ENCODE measurements at regions not wholly inside any gene's neighbourhood (a gene's known extent, or its start where the extent isn't known, plus 50 kb on each side); places are given as distances from the start of the nearest gene placed in this dataset.

DNA sequence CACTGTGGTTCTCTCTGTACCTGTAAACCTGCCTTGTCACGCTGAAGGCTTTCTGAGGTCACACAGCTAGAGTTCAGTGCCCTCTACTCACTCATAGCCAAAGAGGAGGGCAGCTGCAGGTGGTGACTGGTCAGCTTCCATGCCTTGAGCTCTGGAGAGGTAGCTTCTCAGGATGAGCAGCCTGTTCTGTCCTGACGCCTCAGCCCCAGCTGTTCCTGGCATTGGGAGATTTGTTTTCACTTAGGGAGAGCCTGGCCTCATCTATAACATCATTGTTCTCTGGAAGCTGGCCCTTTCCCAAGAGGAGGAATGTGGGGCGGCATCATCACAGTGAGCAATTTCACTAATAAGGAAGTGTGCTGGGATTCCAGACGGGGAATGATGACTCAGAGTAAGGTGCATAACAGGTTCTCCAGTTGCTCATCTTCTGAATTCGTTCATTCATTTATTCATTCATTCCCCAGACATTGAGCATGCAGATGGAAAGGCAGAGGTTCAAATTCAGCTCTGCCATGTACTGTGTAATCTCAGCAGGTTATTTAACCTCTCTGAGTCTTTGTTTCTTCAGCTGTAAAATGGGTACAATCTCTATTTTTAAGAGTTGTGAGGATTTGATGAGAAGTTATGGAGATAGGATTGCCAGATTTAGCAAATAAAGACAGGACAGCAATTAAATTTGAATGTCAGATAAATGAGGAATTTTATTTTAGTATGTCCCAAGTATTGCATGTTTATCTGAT lies 255.8 kb upstream of the CRY1 start:
- no peak for DNase-seq (ENCODE audit: low spot score)

DNA sequence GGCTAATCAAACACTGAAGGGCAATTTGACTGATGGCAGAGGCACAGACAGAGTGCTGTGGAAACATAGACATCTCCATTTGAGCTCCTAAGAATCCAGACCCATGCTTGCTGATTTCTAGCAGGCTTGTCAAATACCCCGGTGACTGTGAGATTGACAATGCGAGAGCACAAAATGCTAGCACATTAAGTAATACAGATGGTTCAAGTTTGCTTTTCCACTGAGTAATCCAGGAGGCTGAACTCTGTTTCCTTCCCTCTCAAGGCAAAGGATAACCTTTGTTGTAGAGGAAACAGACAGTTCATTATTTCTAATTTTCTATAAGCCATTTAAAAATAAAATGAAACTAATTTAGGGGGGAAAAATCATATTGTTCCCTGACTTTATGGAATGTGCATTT lies 256.5 kb upstream of the CRY1 start:
- DNase-seq (ENCODE audit: low spot score) = no peak

DNA sequence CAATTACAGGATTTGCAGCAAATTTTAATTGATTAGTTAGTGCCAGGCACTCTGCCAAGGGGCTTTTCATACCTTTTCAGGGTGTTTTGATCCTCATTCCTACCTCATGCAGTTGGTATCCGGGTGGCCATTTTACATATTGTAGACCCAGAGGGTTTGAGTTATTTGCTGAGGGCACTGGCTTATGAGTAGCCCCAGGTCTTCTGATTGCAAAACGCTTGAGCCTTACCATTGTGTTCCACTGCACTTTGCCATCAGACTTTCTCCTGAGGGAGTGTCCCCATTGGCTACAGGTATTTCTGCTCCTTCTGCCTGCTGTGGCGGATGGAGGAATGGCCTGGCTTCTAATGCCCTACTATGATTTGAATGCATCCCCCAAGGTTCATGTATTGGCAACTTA lies 257.8 kb upstream of the CRY1 start:
- DNase-seq (ENCODE audit: low spot score) = no peak

DNA sequence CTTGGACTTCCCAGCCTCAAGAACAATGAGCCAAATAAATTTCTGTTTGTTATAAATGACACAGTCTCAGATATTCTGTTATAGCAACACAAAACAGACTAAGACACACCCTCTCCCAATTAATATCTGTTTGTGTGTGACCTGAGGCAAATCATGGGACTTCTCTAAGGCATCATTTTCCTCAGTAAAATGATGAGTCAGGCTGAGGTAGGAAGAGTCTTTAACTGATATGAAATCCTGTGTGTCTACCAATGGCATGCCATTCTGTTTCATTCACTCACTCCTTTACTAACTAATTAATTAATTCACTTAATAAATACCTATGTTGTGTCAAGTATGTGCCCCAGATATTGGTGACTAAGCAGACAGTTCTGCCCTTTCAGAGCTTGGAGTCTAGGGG lies 258.4 kb upstream of the CRY1 start:
- DNase-seq (ENCODE audit: low spot score) = no peak

DNA sequence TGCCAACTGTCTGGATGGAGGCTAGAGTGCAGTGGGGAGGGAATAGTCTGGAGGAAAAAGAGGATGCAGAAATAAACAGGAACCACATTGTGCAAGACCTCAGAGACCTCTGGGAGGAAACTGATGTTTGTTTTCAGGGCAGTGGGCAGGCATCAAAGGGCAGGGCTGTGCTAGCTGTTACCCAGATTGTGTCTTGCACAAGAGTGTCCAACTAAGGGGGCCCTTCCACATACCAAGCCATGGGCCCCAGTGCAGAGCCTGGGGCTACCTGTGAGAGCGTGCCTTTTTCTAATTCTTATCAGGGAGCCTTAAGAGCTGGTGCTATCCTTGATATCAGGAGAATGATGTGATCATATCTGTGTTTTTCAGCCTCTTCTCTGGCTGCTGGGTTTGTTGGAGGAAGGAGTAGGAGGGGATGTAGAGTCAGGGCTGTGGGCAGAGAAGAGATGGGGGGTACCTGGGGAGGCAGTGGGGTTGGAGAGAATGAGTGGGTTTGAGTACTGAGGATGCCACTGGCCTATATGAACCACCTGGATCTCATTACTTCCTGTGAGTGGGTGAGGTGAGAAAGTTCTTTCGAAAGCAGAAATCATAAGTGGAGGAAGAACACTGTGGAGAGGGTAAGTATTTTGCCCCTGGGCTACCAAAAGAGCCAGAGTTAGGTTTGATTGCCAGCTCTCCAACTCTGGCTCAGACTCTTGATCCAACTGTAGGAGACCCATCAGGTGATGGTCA lies 259.2 kb upstream of the CRY1 start:
- no peak for DNase-seq (ENCODE audit: low spot score)

DNA sequence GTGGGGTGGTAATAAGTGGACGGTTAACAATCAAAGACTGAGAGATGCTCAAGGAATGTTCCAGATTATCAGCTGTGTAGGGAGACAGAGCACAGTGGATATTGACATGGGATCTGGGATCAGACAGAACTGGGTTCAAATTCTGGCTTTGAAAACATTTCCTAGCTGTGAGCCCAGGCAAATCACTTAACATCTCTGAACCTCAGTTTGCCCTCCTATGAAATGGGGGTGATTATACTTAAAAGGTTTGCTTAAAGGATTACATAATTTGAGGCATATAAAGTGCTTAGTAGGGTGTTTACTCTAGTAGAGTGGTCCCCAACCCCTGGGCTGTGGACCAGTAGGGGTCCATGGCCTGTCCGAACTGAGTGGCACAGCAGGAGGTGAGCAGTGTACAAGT lies 260.0 kb upstream of the CRY1 start:
- DNase-seq (ENCODE audit: low spot score) = no peak

DNA sequence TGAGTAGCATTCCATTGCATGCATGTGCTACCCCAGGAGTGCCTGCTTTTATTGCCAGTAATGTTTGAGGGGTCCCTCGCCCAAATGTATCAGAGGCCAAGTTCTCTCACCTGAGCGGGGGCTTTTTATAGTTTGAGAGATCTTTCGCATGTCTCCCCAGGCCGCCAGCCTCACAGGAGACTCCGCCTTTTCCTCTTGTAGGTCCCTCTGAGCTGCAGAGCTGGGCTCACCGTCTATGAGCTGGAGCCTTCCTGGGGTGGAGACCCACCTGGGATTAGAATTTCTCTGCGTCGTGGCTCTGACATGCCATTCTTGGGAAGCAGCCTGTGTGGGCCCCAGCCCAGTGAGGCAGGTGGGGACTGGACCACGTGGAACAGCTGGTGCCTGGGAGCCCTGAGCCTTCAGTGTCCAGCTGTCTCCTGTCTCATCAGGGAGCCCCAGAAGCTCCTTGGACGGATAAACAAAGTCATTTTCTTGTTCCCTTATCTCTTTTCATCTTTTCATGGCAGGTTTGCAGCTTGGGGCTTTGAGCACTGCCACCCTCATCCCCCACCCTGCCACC lies 261.7 kb upstream of the CRY1 start:
- no peak for DNase-seq (ENCODE audit: low spot score)

DNA sequence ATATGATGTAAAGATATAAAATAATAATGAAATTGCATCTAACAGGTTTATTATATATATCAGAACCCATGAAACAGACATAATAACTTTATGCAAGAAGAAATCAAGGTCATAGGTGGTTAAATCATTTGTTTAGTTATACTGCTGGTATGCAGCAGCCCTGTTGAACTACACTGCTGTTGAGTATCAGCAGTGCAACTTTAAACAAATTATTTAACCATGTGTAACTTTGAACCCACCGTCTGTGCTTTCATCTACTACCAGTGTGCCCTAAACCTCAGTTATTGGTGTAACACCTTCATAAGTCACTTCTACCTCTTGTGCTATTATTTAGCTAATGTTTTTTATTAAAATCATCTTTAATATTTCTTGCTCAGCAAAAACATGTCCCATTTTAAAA lies 262.3 kb upstream of the CRY1 start:
- DNase-seq (ENCODE audit: low spot score) = no peak

DNA sequence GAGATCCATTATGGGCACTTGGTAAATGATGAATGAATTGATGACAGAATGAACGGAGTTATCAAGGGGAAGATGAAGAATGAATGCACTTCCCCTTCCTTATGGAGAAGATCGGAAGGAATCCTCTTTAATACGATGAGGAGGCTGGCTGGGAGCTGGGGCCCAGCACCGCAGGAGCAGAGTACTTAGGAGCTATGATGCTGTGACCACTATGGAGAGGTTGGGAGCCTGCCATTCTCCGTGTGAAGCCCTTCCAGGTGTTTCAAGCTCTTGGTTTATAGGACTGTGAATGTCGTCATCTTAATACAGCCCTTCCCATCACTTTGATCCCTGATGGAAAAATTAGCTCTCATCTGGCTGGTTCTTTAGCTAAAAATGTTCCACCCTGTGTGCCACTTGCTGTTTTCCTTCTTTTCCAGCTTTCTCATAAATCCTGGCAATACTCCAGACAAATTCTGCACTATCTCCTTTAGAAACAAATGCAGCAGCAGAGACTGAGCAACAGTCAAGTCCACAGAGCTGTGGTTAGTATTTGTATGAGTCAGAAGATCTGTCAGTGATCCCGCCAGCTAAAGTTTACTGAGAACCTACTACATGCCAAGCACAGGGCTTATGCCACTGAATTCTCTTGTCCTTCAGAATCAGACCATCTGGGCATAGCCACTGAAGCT lies 263.1 kb upstream of the CRY1 start:
- no peak for DNase-seq (ENCODE audit: low spot score)

DNA sequence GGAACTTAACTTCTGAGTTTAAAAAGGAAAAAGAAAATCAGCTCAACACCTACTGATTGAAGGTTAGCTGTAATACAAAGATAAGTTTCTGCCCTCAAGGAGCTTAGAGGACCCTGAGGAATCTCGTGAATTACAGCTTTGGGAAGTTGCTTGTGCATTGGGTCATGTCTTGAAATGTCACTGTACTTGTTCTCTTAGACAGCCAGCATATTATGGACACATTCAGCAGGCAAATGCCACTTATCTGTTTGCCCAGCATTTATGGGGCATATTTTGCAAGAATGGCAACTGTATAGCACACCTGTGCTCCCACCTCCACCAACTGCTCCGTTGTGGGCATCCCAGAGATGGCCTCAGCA lies 263.6 kb upstream of the CRY1 start:
- no peak for DNase-seq (ENCODE audit: low spot score)

DNA sequence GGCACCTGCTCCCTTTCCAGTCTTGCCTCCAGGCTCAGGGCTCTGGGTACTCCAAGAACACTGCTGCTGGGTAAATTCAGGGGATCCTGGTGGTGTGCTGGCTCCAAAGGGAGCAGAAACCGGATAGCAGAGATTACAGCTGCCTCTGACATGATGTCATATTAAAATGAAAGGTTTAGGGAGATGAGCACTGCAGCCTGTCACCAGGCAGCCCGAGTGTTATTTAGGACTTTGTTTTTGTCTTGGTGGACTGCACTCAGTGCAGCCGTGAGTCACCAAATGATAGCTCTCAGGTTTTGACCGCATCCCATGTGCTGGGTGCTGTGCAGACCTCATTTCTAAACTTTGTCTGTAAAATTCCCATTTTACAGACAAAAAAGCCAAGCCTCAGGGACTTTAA lies 266.0 kb upstream of the CRY1 start:
- DNase-seq (ENCODE audit: low spot score) = no peak

DNA sequence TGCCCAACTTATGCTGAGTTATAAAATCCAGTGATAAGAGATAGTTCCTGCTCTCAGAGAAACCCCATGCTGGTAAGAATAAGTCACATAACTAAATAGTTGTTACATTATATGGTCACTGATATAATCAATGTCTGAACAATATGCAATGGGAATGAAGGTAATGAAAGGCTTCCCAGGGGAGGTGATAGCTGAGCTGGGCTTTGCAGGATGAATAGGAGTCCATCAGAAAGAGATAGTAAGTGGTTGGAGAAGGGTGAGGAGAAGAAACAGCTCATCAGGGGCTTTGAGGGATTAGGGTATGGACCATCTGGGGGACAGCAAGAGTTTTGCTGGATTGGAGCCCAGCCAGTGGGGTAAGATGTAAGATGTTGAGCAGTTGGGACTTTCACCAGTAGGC lies 266.7 kb upstream of the CRY1 start:
- DNase-seq (ENCODE audit: low spot score) = no peak

DNA sequence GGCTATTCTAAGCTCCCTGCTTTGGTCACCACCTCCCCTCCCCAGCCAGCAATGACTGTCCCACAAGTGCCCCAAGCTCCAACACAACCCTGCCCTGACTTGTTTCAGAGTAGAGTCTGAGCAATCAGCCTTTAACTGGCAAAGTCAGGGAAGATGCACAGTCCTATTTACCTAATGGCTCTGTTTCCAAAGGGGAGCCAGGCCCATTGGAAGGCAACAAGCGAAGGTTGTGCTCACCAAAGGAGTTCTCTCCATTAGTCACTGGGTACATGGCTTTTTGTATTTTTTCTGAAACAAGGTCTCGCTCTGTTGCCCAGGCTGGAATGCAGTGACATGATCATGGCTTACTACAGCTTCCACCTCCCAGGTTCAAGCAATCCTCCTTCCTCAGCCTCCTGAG lies 267.1 kb upstream of the CRY1 start:
- DNase-seq (ENCODE audit: low spot score) = no peak

DNA sequence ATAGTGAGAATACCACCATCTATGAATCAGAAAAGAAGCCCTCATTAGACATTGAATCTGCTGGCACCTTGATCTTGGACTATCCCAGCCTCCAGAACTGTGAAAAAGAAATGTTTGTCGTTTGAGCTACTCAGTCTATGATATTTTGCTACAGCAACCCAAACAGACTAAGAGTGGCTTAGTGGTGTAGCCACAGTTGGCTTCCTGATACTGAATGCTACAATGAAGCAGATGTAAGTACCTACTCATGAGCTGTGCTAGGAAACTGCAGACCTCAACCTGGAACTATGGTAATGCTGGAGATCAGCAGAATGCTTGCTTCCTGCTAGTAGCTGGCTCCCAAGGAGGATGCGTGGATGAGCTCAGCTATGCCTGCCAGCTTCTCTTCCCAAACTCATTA lies 268.6 kb upstream of the CRY1 start:
- no peak for DNase-seq (ENCODE audit: low spot score)

DNA sequence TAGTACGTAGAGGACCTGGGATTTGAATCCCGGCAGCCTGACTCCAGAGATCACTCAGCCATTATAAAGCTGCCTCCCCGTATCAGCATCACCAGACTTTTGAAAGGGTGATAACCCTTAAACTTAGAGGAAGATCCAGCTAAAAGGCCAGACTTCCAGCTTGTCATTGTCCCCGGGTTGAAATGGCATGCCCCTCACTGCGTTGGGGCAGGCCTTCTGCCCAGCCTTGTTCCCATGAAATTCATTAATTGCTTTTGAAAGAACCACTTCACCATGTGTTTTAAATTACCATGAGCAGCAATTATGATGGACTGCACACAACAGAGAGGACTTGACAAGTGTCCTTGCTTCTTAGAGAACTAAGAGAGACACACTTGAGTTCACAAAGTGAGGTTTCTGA lies 269.6 kb upstream of the CRY1 start:
- no peak for DNase-seq (ENCODE audit: low spot score)

DNA sequence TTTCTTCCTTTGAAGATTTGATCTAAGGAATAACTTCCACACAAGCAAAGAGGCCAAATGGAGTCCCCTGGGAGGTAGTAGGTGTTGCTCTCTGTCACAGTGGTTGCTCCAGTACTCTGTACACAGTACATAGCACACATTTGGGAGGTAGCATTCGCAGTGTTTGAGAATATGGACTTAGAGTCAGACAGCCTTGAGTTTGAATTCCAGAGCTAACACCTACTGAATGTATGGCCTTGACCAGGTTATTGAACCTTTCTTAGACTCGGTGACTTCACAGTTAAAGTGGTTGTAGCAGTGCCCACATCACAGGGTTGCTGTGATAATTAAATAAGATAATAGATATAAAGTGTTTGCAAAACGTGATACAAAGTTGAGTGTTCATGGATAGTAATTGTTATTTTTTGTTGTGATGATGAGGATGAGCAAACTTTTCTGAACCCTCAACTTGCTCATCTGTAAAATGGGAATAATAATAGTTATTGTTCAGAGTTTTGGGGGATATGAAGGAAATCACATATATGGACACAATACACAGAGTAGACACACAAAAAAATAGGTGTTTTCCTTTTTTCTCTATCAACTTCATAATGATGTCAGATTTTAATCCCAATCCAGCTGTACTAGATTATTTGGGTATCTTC lies 271.6 kb upstream of the CRY1 start:
- no peak for DNase-seq (ENCODE audit: low spot score)

DNA sequence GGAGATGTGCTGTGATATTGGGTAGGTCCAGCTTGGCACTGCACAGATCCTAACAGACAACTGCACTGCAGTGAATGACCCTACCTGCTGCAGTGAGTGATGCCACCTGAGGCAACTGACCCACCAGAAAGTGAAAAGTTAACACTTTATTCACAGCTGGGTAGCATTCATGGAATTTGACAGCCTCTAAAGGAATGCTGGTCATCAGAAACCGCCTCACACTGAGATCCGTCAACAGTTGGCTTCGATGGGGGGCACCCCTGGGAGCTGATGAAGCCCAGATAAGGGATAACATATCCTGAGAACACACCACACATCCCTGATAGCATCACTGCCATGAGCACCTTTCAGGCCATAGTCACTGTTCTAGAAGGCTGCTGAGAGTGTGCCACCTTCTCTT lies 272.4 kb upstream of the CRY1 start:
- DNase-seq (ENCODE audit: low spot score) = no peak

DNA sequence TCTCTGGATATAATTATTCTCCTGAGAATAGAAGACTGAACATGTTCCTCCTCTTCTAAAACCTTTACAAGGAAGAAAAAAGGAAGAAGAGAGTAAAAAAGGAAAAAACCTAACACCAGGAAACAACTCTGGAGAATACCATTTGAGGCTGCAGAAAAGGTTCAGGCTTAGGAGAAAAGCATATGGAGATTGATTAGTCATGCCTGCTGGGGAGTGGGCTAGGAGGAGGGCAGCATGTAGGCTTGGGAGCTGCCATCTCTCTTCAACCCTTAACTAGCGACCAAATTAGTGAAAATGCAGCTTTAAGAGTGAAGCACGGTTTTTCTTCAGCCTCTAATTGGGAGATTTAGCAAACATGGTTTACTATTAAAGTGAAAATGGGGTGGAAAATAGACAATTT lies 273.0 kb upstream of the CRY1 start:
- no peak for DNase-seq (ENCODE audit: low spot score)

DNA sequence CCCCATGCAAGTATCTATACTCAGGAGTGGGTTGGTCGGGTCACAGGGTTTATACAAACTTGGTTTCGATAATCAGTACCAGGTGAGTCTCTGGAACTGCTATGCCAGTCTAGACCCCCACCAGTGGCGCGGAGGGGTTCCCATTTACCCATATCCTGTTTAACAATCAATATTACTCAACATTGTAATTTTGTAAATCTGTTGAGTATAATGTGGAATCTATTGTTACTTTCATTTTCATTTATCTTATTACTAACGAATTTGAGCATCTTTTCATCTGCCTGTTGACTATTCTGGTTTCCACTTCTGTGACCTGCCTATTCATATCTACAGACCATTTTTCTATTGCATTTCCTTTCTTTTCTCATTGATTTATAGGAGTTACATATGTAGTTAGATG lies 275.2 kb upstream of the CRY1 start:
- DNase-seq (ENCODE audit: low spot score) = no peak

DNA sequence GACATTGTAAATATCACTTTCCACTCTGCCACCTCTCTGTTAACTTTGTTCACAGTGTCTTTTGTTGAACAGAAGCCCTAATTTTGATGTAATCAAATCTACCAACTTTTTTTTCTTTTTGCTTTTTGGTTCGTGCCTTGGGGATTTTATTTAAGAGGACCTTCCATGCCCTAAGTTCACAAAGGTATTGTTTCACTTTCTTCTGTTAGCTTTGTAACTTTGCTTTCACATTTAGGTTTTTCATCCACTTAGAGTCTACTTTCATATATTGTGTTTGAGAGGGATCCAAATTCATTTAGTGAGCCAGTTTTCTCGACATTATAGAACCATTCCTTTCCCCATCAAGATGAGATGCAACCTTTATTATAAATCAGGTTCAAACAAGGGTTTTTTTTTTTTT lies 275.7 kb upstream of the CRY1 start:
- no peak for DNase-seq (ENCODE audit: low spot score)

DNA sequence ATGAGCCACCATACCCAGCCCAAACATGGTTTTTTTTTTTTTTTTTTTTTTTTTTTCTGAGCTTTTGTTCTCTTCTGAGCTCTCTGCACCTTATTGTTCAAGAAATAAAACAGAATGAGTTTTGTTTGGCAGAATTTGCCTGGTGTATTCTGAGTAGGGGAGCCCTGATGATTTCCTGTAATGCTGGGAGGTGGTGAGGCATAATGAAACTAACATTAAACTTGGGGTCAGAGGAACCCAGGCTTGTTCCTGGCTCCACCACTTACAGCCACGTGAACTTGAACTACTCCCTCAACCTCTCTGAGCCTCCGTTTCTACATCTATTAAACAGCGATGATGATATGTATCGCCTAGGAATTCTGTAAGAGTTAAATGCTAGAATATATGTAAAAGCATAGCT lies 276.3 kb upstream of the CRY1 start:
- DNase-seq (ENCODE audit: low spot score) = no peak

DNA sequence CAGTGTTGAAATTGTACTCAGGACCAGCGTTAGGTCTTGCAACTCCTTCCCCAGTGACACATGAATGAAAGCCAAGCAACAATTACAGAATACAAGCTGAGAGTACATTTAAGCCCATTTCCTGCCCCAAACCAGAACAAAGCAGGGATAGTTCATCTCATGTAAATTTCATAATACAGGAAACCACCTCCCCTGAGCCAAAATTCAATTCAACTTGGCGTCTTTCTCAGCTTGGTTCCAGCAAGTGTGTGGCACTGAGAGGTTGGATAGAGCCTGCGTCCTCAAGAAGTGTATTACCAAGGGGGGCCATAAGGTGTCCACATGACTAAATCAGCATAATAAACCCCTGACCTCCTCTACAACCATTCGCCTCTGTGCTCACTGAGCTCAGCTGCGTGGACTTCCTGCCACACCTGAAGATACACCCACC lies 278.9 kb upstream of the CRY1 start:
- no peak for DNase-seq (ENCODE audit: low spot score)

Data from NAMALWA (cell line).